GM18511 (cell line): ENCODE measurements at regions not wholly inside any gene's neighbourhood (a gene's known extent, or its start where the extent isn't known, plus 50 kb on each side); places are given as distances from the start of the nearest gene placed in this dataset.
A peak's percentile ranks its signal among the peaks of the same experiment; 100 is the strongest.

Experiments used
- ATAC-seq: cut with Tn5 transposase; IDR thresholded peaks from one replicate; pipeline ENCODE4 v1.9.1; 2021; ENCODE audit warnings: mild to moderate bottlenecking, moderate library complexity; ENCODE audit not compliant: unreplicated experiment

- ATAC-seq: no peak
Observed at GRCh38 chr7:7048213-7048612, 134.1 kb upstream of the C1GALT1 start.

- ATAC-seq: peak; percentile 91
Observed at GRCh38 chr7:7051206-7051877, 131.0 kb upstream of the C1GALT1 start.

DNA sequence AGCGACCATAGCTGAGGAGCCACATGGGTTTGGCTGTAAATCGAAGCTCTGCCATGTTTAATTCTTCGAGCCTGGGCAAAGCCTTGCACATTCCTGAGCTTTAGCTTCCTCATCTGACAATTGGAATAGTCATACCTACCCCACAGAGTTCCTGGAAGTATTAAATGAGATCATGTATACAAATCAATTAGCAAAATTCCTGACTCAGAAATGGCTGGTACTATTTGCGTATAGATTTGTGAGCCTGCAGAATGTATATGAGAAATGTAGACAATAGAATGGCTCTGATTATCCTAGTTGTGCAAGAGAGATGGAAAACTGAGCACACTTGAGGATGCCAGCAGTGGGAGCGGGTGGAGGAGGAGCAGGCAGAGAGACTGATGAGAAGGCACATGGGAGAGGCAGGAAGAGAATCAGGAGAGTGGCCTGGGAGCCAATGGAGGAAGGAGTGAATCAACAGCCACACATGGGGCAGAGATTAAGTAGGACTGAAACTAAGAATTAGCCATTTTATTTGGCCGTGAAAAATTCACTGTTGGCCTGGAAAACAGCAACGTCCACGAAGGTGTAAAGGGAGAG lies 128.0 kb upstream of the C1GALT1 start:
- no peak for ATAC-seq

GRCh38 chr7:7060828-7061599 lies 121.3 kb upstream of the C1GALT1 start:
- no peak for ATAC-seq

- no peak for ATAC-seq
Observed at GRCh38 chr7:7077945-7078344, 104.4 kb upstream of the C1GALT1 start.

- no peak for ATAC-seq
Observed at GRCh38 chr7:7080802-7081201, 101.5 kb upstream of the C1GALT1 start.

DNA sequence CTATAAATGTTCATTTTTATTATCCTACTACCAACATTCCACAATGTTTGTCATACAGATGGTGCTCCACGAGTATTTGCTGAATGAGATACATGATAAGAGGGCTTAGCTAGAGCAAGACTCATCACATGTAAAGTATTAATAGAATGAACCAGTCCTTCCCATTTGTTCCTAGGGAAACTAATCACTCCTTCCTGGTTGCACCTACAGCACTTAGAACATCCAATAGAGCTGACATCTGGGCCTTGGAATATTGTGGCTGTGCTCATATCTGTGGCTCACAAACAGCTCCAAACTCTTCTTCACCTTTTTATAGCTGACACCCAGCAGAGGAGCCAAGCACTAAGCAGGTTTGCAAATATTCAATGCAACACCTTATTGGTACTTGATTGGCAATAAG lies 91.9 kb upstream of the C1GALT1 start:
- ATAC-seq: no peak

- ATAC-seq: no peak
Observed at GRCh38 chr7:7098280-7098818, 84.0 kb upstream of the C1GALT1 start.

DNA sequence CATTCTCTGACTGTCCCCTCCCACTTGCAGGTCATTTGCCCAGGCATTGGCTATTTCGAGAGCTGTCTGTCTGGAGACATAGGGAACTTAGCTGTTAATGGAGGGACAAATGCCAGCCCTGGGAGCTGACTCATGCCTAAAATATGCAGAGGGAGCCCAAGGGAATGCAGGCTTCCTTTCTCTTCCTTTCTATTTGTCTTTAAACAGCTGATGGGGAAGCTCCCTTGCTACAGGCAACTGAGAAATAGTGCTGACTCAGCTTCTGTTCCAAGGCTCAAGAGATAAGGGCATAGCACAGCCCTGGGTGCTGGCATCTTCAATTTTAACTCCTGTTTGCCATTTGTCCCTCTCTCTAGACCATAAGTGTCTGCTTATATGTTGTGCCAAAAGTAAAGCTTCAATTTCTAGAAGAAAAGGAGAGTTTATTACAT lies 82.7 kb upstream of the C1GALT1 start:
- no peak for ATAC-seq

GRCh38 chr7:7100432-7100849 lies 81.9 kb upstream of the C1GALT1 start:
- no peak for ATAC-seq

DNA sequence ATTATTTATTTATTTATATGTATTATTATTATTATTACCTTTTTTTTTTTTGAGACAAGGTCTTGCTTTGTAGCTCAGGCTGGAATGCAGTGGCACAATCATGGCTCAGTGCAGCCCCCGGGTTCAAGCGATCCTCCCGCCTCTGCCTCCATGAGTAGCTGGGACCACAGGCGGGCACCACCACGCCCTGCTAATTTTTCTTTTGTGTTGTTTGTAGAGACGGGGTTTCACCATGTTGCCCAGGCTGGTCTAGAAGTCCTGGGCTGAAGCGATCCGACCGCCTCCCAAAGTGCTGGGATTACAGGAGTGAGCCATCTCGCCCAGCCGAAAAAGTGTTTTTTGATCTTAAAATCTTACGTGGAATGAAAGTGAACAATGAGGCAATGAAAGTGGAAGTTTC lies 79.4 kb upstream of the C1GALT1 start:
- ATAC-seq: no peak

DNA sequence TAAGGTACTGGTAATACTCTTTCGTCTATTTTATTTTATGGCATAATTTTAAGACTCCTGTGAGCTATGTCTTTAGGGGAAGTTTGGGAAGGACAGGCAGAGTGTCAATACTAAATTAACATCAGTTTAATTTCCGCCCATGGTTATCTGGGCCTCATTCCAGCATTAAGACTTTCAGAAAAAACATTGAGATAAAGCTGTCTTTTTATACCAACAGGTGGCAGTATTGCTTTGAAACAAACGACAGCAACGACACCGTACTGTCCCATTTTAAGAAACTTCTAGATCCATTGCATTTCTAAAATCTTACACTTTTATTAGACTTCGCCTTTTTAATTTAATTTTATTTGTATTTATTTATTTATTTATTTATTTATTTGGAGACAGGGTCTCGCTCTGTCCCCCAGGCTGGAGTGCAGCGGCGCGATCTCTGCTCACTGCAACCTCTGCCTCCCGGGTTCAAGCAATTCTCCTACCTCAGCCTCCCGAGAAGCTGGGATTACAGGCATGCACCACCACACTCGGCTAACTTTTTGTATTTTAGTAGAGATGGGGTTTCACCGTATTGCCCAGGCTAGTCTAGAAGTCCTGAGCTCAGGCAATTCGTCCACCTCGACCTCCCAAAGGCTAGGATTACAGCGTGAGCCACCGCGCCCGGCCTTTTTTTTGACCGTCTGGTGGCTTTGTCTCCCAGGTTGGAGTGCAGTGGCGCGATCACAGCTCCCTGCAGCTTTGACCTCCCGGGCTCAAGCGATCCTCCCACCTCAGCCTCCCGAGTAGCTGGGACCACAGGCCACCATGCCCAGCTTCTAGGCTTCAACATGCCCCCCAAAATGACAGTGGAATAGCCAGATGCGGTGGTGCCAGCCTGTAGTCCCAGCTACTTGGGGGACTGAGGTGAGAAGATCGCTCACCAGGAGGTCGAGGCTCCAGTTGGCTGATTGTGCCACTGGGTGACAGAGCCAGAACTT lies 78.7 kb upstream of the C1GALT1 start:
- ATAC-seq: no peak

GRCh38 chr7:7104314-7104698 lies 78.0 kb upstream of the C1GALT1 start:
- no peak for ATAC-seq

GRCh38 chr7:7104971-7105370 lies 77.4 kb upstream of the C1GALT1 start:
- ATAC-seq: no peak

DNA sequence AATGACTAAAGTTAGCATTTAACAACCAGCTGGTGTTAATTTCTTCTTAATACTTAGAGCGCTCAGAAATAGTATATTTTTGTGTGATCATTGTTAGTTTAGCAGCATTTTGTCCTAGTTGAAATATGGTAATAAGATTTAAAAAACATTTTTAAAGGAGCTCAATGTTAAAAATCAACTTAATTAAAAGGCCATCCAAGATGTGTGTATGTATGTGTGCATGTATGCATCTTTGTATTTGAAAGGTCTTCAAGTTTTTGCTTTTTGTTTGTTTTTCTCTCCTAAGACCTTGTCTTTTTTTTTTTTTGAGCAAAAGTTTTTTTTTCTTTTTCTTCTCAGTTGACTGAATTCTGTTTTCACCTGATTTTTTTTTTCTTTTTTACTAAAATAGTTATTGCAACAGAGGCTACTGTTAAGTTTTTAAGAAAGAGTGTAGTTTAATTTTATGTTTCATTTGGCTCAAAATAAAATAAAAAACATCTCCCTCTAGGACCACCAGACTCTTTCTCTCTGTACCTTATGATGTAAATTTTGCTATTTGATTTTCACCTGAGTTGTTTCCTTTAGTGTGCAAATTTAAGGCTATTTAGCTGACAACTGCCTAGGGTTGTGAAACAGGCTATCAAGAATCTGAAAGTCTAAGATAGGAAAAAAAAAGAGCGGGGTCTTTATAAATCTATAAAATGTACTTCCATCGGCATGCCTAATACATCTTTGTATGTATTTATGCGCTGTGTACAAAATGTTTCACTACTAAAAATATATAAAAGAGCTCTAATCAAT lies 76.4 kb upstream of the C1GALT1 start:
- no peak for ATAC-seq

DNA sequence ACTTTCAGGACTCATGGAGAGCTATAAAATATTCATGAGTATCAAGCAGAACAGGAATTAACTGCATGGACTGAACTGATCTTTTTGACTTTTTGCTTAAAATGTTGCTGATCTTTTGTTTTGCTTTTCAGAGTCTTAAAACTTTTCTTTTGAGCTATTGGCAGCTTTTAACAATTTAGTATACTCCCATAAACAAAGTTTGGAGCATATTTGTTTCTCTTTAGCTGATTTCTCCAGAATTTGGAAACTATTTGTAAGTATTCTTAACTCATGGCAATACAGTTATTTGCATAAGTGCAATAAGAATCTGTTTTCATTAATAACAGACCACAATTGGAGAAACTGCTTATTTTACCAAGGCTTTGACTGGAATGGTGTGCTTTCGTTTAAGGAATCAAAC lies 73.4 kb upstream of the C1GALT1 start:
- ATAC-seq: no peak

DNA sequence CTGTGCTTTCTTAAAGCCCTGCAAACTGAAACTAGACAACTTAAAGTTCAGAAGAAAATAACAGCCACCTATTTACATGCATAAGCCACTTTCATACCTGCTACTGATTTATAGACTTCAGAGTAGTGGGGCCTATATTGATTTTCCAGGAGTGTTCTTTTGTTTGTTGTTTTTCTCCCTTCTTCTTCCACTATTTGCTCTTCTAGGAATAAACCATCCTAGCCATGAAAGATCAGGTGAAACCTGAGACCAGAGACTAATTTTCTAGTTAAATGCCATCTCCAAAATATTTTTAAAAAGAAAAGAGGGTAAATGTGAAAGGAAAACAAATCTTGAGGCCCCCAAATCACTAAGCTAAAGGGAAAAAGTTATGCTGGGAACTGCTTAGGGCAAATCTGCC lies 72.4 kb upstream of the C1GALT1 start:
- no peak for ATAC-seq

DNA sequence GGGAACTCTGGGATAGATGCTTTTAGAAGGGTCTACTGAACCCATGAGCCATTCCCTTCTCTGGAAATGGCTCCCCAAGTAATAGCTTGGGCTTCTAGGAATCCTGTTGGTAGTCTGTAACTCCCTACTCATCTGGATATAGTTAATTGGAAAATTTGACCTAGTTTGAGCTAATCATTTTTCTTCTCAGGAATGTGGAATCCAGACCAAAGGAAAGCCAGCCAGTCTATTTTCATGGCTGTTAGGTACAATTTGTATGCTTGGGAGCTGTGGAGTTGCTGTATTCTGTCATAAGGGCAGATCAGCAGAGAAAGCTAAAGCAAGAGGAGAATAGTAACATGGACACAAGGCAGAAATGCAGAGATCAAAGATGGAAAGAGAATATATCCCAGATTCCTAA lies 71.6 kb upstream of the C1GALT1 start:
- no peak for ATAC-seq

GRCh38 chr7:7112868-7113267 lies 69.5 kb upstream of the C1GALT1 start:
- no peak for ATAC-seq
